MM.1S (cell line): ENCODE measurements at regions not wholly inside any gene's neighbourhood (a gene's known extent, or its start where the extent isn't known, plus 50 kb on each side); places are given as distances from the start of the nearest gene placed in this dataset.

Experiments used
- CTCF ChIP-seq: fragments of 300-600 bp; sonication (generic); IDR thresholded peaks from 2 replicates; pipeline ENCODE4 v1.5.1; 2016; ENCODE audit warnings: antibody characterized with exemption, low read length, mixed read lengths
- EZH2 ChIP-seq: fragments of 300-600 bp; sonication (generic); optimal IDR thresholded peaks from 2 replicates; pipeline ENCODE3; 2017; ENCODE audit warnings: low read depth, mild to moderate bottlenecking, antibody characterized with exemption, low read length, mixed read lengths

DNA sequence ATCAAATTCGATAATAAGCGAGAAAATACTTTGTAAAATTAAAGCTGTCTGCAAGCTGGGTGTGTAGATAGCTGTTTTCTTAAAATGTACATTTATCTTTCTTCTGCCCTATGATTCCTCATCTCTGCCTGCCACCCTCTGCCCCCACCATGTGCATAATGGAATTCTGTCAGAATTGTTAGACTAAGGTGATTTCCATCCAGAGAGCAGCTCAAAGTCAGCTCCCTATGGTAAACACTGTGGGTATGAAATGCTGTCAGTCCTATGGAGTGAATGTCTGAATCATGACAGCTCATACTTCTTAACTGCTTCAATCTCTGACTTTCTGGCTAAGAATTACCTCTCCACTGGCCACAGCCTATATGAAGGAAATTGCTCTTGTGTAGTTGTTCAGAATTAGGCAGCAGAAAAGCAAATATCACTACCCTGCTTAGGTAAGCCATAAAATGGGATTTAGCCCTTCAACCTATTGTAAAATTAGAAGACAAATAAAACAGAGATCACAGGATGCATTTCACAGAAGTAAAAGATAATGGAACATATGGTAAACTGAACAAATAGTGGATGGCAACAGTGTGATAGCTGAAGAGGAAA is 137.7 kb downstream of the CD8B2 start:
- TF ChIP-seq CTCF (no peak), EZH2 (no peak)
